ENCODE measurements at regions not wholly inside any gene's neighbourhood (a gene's known extent, or its start where the extent isn't known, plus 50 kb on each side); places are given as distances from the start of the nearest gene placed in this dataset.

DNA sequence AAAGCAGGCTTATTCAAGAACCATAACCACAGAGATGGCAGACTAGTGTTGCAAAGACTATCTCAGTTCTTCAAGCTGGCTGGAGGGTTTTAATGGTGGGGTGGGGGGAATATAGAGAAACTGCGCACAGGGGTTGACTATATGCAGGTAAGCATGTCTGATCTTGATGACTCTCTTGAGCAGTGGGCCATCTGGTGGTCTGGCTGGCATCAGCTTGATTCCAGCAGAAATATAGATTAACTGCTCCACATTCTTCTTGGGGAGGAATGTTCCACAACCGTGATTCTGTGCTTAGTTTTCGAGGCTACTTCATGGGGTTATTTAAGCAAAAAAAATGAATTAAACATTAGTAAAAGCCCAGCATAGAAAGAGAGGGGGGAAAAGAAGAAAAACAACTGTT, 158.8 kb upstream of the PGR start:
- DNase-seq = no peak
- peaks cover 0 to 2% of the 10 kb centered on the region in 2 donors for H3K9me3 ChIP-seq
- no peaks in the 10 kb centered on the region for H3K4me1 ChIP-seq (ENCODE audit: insufficient read depth)
- 59 to 69% (median 61%) methylated on average over 3 of the region's 3 CpGs for WGBS, 3 donors
- intact Hi-C loops (cut with DNase I) = no loop called here
- peaks cover 2% of the 10 kb centered on the region for H3K27me3 ChIP-seq
- H3K36me3 ChIP-seq = no peaks in the 10 kb centered on the region
- H3K4me3 ChIP-seq = no peak overlapping the region
- TF ChIP-seq POLR2A (IDR thresholded peaks at IDR 0.05) = no peak
- TF ChIP-seq EP300 (IDR thresholded peaks at IDR 0.05) = no peak
- TF ChIP-seq, protein P1, sequence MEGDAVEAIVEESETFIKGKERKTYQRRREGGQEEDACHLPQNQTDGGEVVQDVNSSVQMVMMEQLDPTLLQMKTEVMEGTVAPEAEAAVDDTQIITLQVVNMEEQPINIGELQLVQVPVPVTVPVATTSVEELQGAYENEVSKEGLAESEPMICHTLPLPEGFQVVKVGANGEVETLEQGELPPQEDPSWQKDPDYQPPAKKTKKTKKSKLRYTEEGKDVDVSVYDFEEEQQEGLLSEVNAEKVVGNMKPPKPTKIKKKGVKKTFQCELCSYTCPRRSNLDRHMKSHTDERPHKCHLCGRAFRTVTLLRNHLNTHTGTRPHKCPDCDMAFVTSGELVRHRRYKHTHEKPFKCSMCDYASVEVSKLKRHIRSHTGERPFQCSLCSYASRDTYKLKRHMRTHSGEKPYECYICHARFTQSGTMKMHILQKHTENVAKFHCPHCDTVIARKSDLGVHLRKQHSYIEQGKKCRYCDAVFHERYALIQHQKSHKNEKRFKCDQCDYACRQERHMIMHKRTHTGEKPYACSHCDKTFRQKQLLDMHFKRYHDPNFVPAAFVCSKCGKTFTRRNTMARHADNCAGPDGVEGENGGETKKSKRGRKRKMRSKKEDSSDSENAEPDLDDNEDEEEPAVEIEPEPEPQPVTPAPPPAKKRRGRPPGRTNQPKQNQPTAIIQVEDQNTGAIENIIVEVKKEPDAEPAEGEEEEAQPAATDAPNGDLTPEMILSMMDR (IDR thresholded peaks at IDR 0.05) = no peak
- H3K27ac ChIP-seq = no peak overlapping the region

DNA sequence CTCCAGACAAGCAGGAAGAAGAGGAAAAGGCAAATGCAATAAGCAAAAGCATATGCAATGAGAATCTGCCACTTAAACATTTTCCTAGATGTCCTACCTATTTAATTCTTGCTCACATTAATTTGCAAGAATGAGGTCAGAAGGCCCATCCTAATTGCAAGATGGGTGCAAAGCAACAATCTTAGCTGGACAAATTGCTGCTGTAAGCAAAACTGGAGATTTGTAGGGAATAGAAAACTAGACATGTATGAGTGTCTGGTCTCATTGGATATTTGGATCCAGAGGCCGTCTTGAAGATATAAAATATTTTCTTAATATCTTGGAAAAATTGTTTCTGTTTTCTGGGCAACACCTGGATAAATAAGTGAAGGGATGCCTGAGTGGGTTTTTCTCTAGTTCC, 150.1 kb upstream of the PGR start:
- peaks cover 6% of the 10 kb centered on the region for H3K27me3 ChIP-seq
- H3K36me3 ChIP-seq = no peaks in the 10 kb centered on the region
- no peak for TF ChIP-seq POLR2A (IDR thresholded peaks at IDR 0.05)
- no peak for TF ChIP-seq EP300 (IDR thresholded peaks at IDR 0.05)
- TF ChIP-seq, protein P1 (IDR thresholded peaks at IDR 0.05) = no peak
- H3K27ac ChIP-seq = no peak overlapping the region
- no peak overlapping the region for H3K4me3 ChIP-seq
- no peaks in the 10 kb centered on the region for H3K9me3 ChIP-seq
- WGBS, 3 donors = 73 to 79% (median 78%) methylated on average over 1 of the region's 1 CpG
- no peak for DNase-seq
- no peaks in the 10 kb centered on the region for H3K4me1 ChIP-seq (ENCODE audit: insufficient read depth)
- intact Hi-C loops (cut with DNase I) = no loop called here

DNA sequence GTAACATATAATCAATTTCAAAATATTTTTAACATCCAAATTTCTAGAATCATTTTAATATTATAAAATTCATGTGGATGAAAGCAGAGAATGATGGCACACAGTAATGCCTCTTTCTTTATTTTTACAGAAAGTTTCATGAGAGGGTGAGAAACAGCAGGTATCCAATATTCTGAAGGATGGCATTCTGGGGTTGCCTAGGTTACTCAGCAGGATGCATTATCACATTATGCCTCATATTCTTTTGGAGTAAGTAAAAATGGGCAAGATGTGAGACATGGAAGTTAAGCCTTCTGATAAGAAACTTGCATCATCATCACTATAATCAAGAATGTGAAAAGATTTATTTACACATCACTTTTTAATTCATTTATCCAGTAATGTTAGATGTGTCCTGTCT, 148.7 kb upstream of the PGR start:
- Histone ChIP-seq H3K9me3 (no peaks in the 10 kb centered on the region), H3K27me3 (peaks cover 3% of the 10 kb centered on the region), H3K4me1 (ENCODE audit: insufficient read depth) (no peaks in the 10 kb centered on the region), H3K27ac (no peak overlapping the region), H3K4me3 (no peak overlapping the region), H3K36me3 (no peaks in the 10 kb centered on the region)
- DNase-seq = no peak
- intact Hi-C loops (cut with DNase I) = no loop called here
- no peak for TF ChIP-seq EP300 (IDR thresholded peaks at IDR 0.05)
- no peak for TF ChIP-seq POLR2A (IDR thresholded peaks at IDR 0.05)
- TF ChIP-seq, protein P1 (IDR thresholded peaks at IDR 0.05) = no peak

DNA sequence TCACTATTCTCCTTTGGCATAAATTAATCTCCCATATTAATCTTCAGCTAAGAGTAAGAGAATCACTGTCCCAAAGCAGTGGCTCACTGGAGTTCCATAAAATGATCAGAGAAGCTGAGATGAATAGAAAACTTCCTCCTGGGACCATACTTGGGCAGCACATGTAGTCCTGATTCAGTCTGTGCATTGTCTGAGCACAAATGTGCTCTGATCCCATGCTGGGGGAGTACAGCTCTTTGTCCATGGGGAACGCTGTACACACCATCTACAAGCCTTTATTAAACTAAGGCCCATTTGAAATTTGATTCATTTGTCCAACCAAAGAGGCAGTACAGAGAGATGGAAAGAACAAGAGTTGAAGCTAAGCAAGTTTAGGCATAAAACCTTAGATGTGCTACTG, 147.4 kb upstream of the PGR start:
- H3K27ac ChIP-seq = no peak overlapping the region
- no peak for DNase-seq
- H3K36me3 ChIP-seq = no peaks in the 10 kb centered on the region
- no peak for TF ChIP-seq EP300 (IDR thresholded peaks at IDR 0.05)
- intact Hi-C loops (cut with DNase I) = no loop called here
- no peak overlapping the region for H3K4me3 ChIP-seq
- H3K27me3 ChIP-seq = no peaks in the 10 kb centered on the region
- no peaks in the 10 kb centered on the region for H3K4me1 ChIP-seq (ENCODE audit: insufficient read depth)
- WGBS, 3 donors = 86 to 93% (median 90%) methylated on average over 1 of the region's 1 CpG
- no peaks in the 10 kb centered on the region for H3K9me3 ChIP-seq

DNA sequence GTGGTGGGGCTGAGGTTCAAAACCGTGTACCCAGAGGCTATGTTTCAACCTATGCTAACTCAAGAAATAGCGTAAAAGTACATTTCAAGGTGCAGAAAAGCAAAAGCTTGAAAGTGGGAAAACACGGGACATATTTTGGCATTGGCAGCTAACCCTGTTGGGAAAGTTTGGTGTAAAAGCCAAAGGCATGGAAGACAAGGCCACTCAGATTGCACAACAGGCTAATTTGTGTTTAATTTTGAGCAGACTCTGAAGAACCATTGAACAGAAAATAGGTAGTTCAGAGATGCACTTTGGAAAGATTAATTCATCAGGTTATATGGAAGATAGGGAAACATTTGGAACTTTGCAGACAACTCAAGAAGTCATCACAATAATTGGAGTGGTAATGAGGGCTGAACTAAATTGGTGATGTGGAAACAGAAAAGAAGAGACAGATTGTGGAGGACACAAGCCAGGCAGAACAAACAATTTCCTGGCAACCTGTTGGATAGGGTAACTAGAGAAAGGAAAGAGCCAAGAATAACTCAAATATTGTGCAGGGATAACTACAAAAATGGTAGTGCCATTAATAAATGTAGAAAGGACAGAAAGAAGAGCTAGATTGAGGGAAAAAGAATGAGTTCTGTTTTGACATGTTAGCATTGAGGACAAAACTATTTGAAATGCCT, 140.5 kb upstream of the PGR start:
- no peak overlapping the region for H3K4me3 ChIP-seq
- H3K4me1 ChIP-seq (ENCODE audit: insufficient read depth) = no peaks in the 10 kb centered on the region
- no peaks in the 10 kb centered on the region for H3K27me3 ChIP-seq
- intact Hi-C loops (cut with DNase I) = no loop called here
- H3K36me3 ChIP-seq = no peaks in the 10 kb centered on the region
- no peaks in the 10 kb centered on the region for H3K9me3 ChIP-seq
- DNase-seq = no peak
- WGBS, 3 donors = 82 to 86% (median 84%) methylated on average over 3 of the region's 3 CpGs
- H3K27ac ChIP-seq = no peak overlapping the region
- no peak for TF ChIP-seq POLR2A (IDR thresholded peaks at IDR 0.05)
- TF ChIP-seq, protein P1 (IDR thresholded peaks at IDR 0.05) = no peak
- no peak for TF ChIP-seq EP300 (IDR thresholded peaks at IDR 0.05)

Data from ovary (tissue), 7 donors.